H9 (cell line): ENCODE measurements at regions not wholly inside any gene's neighbourhood (a gene's known extent, or its start where the extent isn't known, plus 50 kb on each side); places are given as distances from the start of the nearest gene placed in this dataset.

ENCODE experiments used
- DNase-seq: peaks from one replicate; pipeline ENCODE4 v3.0.0-alpha.2; 2017
- H2AFZ ChIP-seq: one replicate; pipeline ENCODE4 v1.6.1; 2013; ENCODE audit warnings: mild to moderate bottlenecking, low read length, control low read depth, moderate library complexity
- H2AK5ac ChIP-seq: 2 replicates; pipeline ENCODE4 v1.6.1; 2013; ENCODE audit warnings: low read length, control low read depth, mixed read lengths; ENCODE audit not compliant: insufficient read length
- H2BK120ac ChIP-seq: one replicate; pipeline ENCODE4 v1.6.1; 2013; ENCODE audit warnings: low read depth, mild to moderate bottlenecking, low read length, control low read depth, inconsistent platforms; ENCODE audit not compliant: poor library complexity, severe bottlenecking
- H2BK12ac ChIP-seq: 2 replicates; pipeline ENCODE4 v1.6.1; 2013; ENCODE audit warnings: low read length, control low read depth, mixed read lengths, low read depth; ENCODE audit not compliant: insufficient read length
- H2BK15ac ChIP-seq: 2 replicates; pipeline ENCODE4 v1.6.1; 2013; ENCODE audit warnings: low read depth, low read length, control low read depth
- H2BK20ac ChIP-seq: one replicate; pipeline ENCODE4 v1.6.1; 2013; ENCODE audit warnings: low read depth, mild to moderate bottlenecking, low read length, control low read depth, inconsistent platforms; ENCODE audit not compliant: poor library complexity, severe bottlenecking
- H2BK5ac ChIP-seq: 2 replicates; pipeline ENCODE4 v1.6.1; 2013; ENCODE audit warnings: low read length, control low read depth, mixed read lengths; ENCODE audit not compliant: insufficient read length
- H3K14ac ChIP-seq: 2 replicates; pipeline ENCODE4 v1.6.1; 2013; ENCODE audit warnings: low read length, control low read depth; ENCODE audit not compliant: insufficient read depth
- H3K18ac ChIP-seq: 2 replicates; pipeline ENCODE4 v1.6.1; 2013; ENCODE audit warnings: low read depth, mild to moderate bottlenecking, mixed read lengths, low read length, control low read depth; ENCODE audit not compliant: insufficient read length
- H3K23ac ChIP-seq: 2 replicates; pipeline ENCODE4 v1.6.1; 2013; ENCODE audit warnings: low read length, control low read depth, mixed read lengths, low read depth; ENCODE audit not compliant: insufficient read length
- H3K23me2 ChIP-seq: 2 replicates; pipeline ENCODE4 v1.6.1; 2013; ENCODE audit warnings: low read depth, mild to moderate bottlenecking, mixed read lengths, low read length, control low read depth; ENCODE audit not compliant: insufficient read length, poor library complexity, severe bottlenecking
- H3K27ac ChIP-seq: 2 replicates; pipeline ENCODE4 v1.5.1; 2013; ENCODE audit warnings: low read length, control low read depth, mixed read lengths, low read depth; ENCODE audit not compliant: insufficient read length
- H3K27me3 ChIP-seq: 2 replicates; pipeline ENCODE4 v1.6.1; 2013; ENCODE audit warnings: low read length, control low read depth, inconsistent platforms; ENCODE audit not compliant: insufficient read depth
- H3K4ac ChIP-seq: 2 replicates; pipeline ENCODE4 v1.6.1; 2013; ENCODE audit warnings: low read depth, mild to moderate bottlenecking, control low read depth, inconsistent platforms, low read length, moderate library complexity
- H3K4me1 ChIP-seq: 2 replicates; pipeline ENCODE4 v1.6.1; 2013; ENCODE audit warnings: low read length, control low read depth, inconsistent platforms; ENCODE audit not compliant: insufficient read depth
- H3K4me2 ChIP-seq: 2 replicates; pipeline ENCODE4 v1.6.1; 2013; ENCODE audit warnings: low read length, control low read depth, mixed read lengths; ENCODE audit not compliant: insufficient read length, insufficient read depth
- H3K56ac ChIP-seq: 2 replicates; pipeline ENCODE4 v1.6.1; 2013; ENCODE audit warnings: low read depth, mild to moderate bottlenecking, mixed read lengths, low read length, control low read depth; ENCODE audit not compliant: insufficient read length
- H3K79me1 ChIP-seq: 2 replicates; pipeline ENCODE4 v1.6.1; 2013; ENCODE audit warnings: low read depth, mild to moderate bottlenecking, moderate library complexity, low read length, control low read depth, inconsistent platforms; ENCODE audit not compliant: insufficient read depth, poor library complexity, severe bottlenecking
- H3K79me2 ChIP-seq: 2 replicates; pipeline ENCODE4 v1.6.1; 2013; ENCODE audit warnings: low read length, control low read depth, inconsistent platforms; ENCODE audit not compliant: insufficient read depth
- H3K9ac ChIP-seq: 2 replicates; pipeline ENCODE4 v1.6.1; 2013; ENCODE audit warnings: low read length, control low read depth, mixed read lengths; ENCODE audit not compliant: insufficient read length; ENCODE audit errors: extremely low read depth
- H3K9me3 ChIP-seq: one replicate; pipeline ENCODE4 v1.6.1; 2013; ENCODE audit warnings: low read depth, low read length, inconsistent platforms; ENCODE audit not compliant: control insufficient read depth
- H3T11ph ChIP-seq: one replicate; pipeline ENCODE4 v1.6.1; 2013; ENCODE audit warnings: mild to moderate bottlenecking, low read length, control low read depth, inconsistent platforms
- H4K20me1 ChIP-seq: one replicate; pipeline ENCODE4 v1.6.1; 2013; ENCODE audit not compliant: control insufficient read depth, insufficient read length, insufficient read depth
- H4K5ac ChIP-seq: 2 replicates; pipeline ENCODE4 v1.6.1; 2013; ENCODE audit warnings: low read depth, mild to moderate bottlenecking, mixed read lengths, low read length, control low read depth; ENCODE audit not compliant: insufficient read length
- H4K8ac ChIP-seq: replicated peaks from 2 replicates; pipeline ENCODE4 v1.6.1; 2013; ENCODE audit warnings: low read length, control low read depth, mixed read lengths, low read depth; ENCODE audit not compliant: insufficient read length
- H4K91ac ChIP-seq: 2 replicates; pipeline ENCODE4 v1.6.1; 2013; ENCODE audit warnings: low read depth, mild to moderate bottlenecking, moderate library complexity, mixed read lengths, low read length, control low read depth; ENCODE audit not compliant: insufficient read length
- H3K27ac Mint-ChIP-seq, 3 experiments: 2 replicates in 2 of 3; 3 replicates in 1 of 3; pipeline ENCODE4 v1.8.0; 2020 to 2021; ENCODE audit warnings: mixed read lengths in 3 of 3, mild to moderate bottlenecking in 1 of 3, moderate library complexity in 1 of 3
- H3K27me3 Mint-ChIP-seq: 2 replicates; pipeline ENCODE4 v1.8.0; 2021; ENCODE audit warnings: low read depth, mild to moderate bottlenecking, moderate library complexity, mixed read lengths
- H3K36me3 Mint-ChIP-seq, 3 experiments: 2 replicates in 2 of 3; 3 replicates in 1 of 3; pipeline ENCODE4 v1.8.0; 2020 to 2021; ENCODE audit warnings: low read depth in 3 of 3, mixed read lengths in 3 of 3; ENCODE audit not compliant: insufficient read depth in 1 of 3
- H3K4me1 Mint-ChIP-seq, 2 experiments: 2 replicates each; pipeline ENCODE4 v1.8.0; 2020; ENCODE audit warnings: mixed read lengths in 2 of 2
- H3K4me3 Mint-ChIP-seq, 2 experiments: 2 replicates in 1 of 2; 3 replicates in 1 of 2; pipeline ENCODE4 v1.8.0; 2020 to 2021; ENCODE audit warnings: mild to moderate bottlenecking in 2 of 2, mixed read lengths in 2 of 2, moderate library complexity in 1 of 2
- H3K9me3 Mint-ChIP-seq, 2 experiments: 2 replicates in 1 of 2; 3 replicates in 1 of 2; pipeline ENCODE4 v1.8.0; 2020; ENCODE audit warnings: mild to moderate bottlenecking in 2 of 2, mixed read lengths in 2 of 2, moderate library complexity in 1 of 2
- CTCF ChIP-seq: fragments of 200-600 bp; sonication (generic); conservative IDR thresholded peaks from 3 replicates; pipeline ENCODE4 v1.8.0; 2021; ENCODE audit warnings: antibody characterized with exemption, mild to moderate bottlenecking
- WGBS: extraction: QIAGEN DNeasy Blood & Tissue Kit; methylation state at CpG from one replicate; pipeline ENCODE4 v1.1.7; 2013; ENCODE audit warnings: missing lambda C conversion rate, low lambda C conversion rate, mixed read lengths; ENCODE audit not compliant: insufficient read length; ENCODE audit errors: extremely low coverage; 5-methylcytosine and 5-hydroxymethylcytosine counted together

- Mint-ChIP-seq H3K4me1 (peaks cover 2% of the 10 kb centered on the region in 2 experiments; a peak in 2 of 4 replicates), H3K36me3 (no peaks in the 10 kb centered on the region; a peak in 2 of 7 replicates), H3K27ac (no peak overlapping the region), H3K4me3 (no peak overlapping the region), H3K9me3 (peaks cover 8 to 10% of the 10 kb centered on the region in 2 experiments; a peak in 4 of 5 replicates), H3K27me3 (peaks cover 4% of the 10 kb centered on the region; the same call in 1 of the 2 replicates)
- H2BK12ac ChIP-seq, result no peak overlapping the region
- no peak overlapping the region for H2BK5ac ChIP-seq
- H3T11ph ChIP-seq, result no peak overlapping the region
- no CpG with 5 or more reads among the region's 10 CpGs for WGBS
- H3K4ac ChIP-seq, result no peak overlapping the region
- no peaks in the 10 kb centered on the region for H4K20me1 ChIP-seq
- no peaks in the 10 kb centered on the region for H3K79me2 ChIP-seq
- no peaks in the 10 kb centered on the region for H3K9me3 ChIP-seq
- peak; percentile 93 for TF ChIP-seq CTCF
- no peaks in the 10 kb centered on the region for H3K23me2 ChIP-seq
- no peak overlapping the region for H3K14ac ChIP-seq
- H4K5ac ChIP-seq, result no peak overlapping the region
- H3K18ac ChIP-seq, result no peak overlapping the region
- no peaks in the 10 kb centered on the region for H3K79me1 ChIP-seq
- H3K9ac ChIP-seq, result no peak overlapping the region
- no peak overlapping the region for H4K91ac ChIP-seq
- H4K8ac ChIP-seq, result no peak overlapping the region
- no peaks in the 10 kb centered on the region for H3K4me1 ChIP-seq
- no peaks in the 10 kb centered on the region for H3K27me3 ChIP-seq
- H3K27ac ChIP-seq, result no peak overlapping the region
- DNase-seq, result peak; percentile 79
- H2BK15ac ChIP-seq, result no peak overlapping the region
- H2BK20ac ChIP-seq, result no peak overlapping the region
- H2BK120ac ChIP-seq, result no peak overlapping the region
- no peak overlapping the region for H3K56ac ChIP-seq
- no peak overlapping the region for H2AFZ ChIP-seq
- no peak overlapping the region for H2AK5ac ChIP-seq
- no peak overlapping the region for H3K4me2 ChIP-seq
- H3K23ac ChIP-seq, result no peak overlapping the region
These were observed 182.5 kb upstream of the NPY2R start for GRCh38 chr4:155025762-155026457.
